Nephron (organoid): ENCODE measurements at regions not wholly inside any gene's neighbourhood (a gene's known extent, or its start where the extent isn't known, plus 50 kb on each side); places are given as distances from the start of the nearest gene placed in this dataset.

Experiments
- H3K27ac Mint-ChIP-seq, 3 experiments: 2 replicates each; pipeline ENCODE4 v1.8.0; 2020; ENCODE audit warnings: mixed read lengths in 3 of 3, mild to moderate bottlenecking in 2 of 3, moderate library complexity in 1 of 3
- H3K27me3 Mint-ChIP-seq: 2 replicates; pipeline ENCODE4 v1.8.0; 2021; ENCODE audit warnings: low read depth, mild to moderate bottlenecking, moderate library complexity, mixed read lengths
- H3K36me3 Mint-ChIP-seq: 2 replicates; pipeline ENCODE4 v1.8.0; 2020; ENCODE audit warnings: low read depth, mixed read lengths
- H3K4me1 Mint-ChIP-seq: 2 replicates; pipeline ENCODE4 v1.8.0; 2020; ENCODE audit warnings: mixed read lengths
- H3K4me3 Mint-ChIP-seq, 3 experiments: 2 replicates each; pipeline ENCODE4 v1.8.0; 2020; ENCODE audit warnings: mild to moderate bottlenecking in 3 of 3, mixed read lengths in 3 of 3, moderate library complexity in 2 of 3
- H3K9me3 Mint-ChIP-seq: 2 replicates; pipeline ENCODE4 v1.8.0; 2020; ENCODE audit warnings: mixed read lengths
- CTCF ChIP-seq, 3 experiments: fragments of 200-600 bp; sonication (generic); IDR thresholded peaks; one replicate each; pipeline ENCODE4 v1.5.0; 2021; ENCODE audit warnings: antibody characterized with exemption in 3 of 3; ENCODE audit not compliant: unreplicated experiment in 3 of 3

DNA sequence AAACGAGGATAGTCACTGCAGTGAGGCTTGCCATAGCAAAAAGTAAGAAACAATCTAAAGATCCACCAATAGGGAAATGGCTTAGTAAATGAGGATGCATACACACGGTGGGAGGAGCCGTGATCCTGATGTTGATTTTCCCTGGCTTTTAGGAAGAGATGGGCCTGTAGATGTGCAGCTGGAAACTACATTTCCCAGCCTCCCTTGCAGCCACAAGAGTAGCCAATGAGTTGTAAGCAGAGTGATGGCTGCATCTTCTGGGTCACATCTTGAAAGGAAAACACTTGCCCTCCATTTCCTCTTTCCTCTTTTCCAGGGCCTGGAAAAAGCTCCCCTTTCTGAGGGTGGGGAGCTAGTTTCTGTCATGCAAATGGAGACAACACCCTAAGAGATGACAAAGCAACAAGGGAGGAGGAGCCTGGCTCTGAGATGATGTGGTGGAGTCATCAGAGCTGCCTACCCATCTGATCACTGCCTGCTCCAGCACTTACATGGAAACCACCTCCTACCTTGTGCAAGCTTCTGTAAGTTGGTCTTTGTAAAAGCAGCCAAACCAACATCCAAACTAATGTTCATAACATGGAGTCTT lies 139.1 kb downstream of the TLE3 start:
- Mint-ChIP-seq H3K27me3 (peaks cover 42% of the 10 kb centered on the region), H3K4me1 (no peaks in the 10 kb centered on the region), H3K4me3 (no peak overlapping the region), H3K36me3 (no peaks in the 10 kb centered on the region), H3K27ac (no peak overlapping the region), H3K9me3 (no peaks in the 10 kb centered on the region)
- TF ChIP-seq CTCF (IDR thresholded peaks at IDR 0.05; ENCODE audit: unreplicated experiment in 3 of 3) = no peak

DNA sequence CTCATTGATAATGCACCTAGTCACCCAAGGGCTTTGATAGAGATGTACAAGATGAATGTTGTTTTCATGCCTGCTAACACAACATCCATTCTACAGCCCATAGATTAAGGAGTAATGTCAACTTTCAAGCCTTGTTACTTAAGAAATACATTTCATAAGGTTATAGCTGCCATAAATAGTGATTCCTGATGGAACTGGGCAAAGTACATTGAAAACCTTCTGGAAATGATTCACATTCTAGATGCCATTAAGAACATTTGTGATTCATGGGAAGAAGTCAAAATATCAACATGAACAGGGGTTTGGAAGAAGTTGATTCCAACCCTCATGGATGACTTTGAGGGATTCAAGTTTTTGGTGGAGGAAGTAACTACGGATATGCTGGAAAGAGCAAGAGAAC lies 135.2 kb downstream of the TLE3 start:
- no peaks in the 10 kb centered on the region for H3K9me3 Mint-ChIP-seq
- H3K27me3 Mint-ChIP-seq = peaks cover 33% of the 10 kb centered on the region
- no peak overlapping the region for H3K4me3 Mint-ChIP-seq
- H3K36me3 Mint-ChIP-seq = no peaks in the 10 kb centered on the region
- no peak overlapping the region for H3K27ac Mint-ChIP-seq
- TF ChIP-seq CTCF (IDR thresholded peaks at IDR 0.05; ENCODE audit: unreplicated experiment in 3 of 3) = no peak
- no peaks in the 10 kb centered on the region for H3K4me1 Mint-ChIP-seq

GRCh38 chr15:69963385-69963784 lies 134.3 kb downstream of the TLE3 start:
- H3K27me3 Mint-ChIP-seq = peaks cover 41% of the 10 kb centered on the region
- no peak for TF ChIP-seq CTCF (IDR thresholded peaks at IDR 0.05; ENCODE audit: unreplicated experiment in 3 of 3)
- no peaks in the 10 kb centered on the region for H3K4me1 Mint-ChIP-seq
- H3K4me3 Mint-ChIP-seq = no peak overlapping the region
- no peaks in the 10 kb centered on the region for H3K36me3 Mint-ChIP-seq
- H3K27ac Mint-ChIP-seq = no peak overlapping the region
- H3K9me3 Mint-ChIP-seq = no peaks in the 10 kb centered on the region

DNA sequence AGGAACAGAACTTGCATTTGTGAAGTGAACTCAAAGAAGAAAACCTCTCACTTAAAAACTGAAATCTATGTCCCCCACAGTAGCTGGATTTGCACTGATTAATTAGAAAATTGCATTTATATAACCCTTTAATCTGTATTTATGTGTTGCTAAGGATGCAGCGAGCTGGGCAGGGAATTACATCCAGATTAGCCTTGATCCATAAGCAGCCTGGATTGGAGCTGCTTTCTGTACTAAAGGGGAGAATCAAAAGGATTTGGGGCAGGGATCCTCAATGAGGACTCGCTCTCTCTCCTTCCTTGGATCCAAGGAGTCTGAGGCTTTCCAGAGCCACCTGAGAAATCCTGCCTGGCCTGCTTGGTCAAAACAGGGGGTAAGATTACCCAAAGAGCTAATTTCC lies 125.9 kb downstream of the TLE3 start:
- no peaks in the 10 kb centered on the region for H3K36me3 Mint-ChIP-seq
- no peaks in the 10 kb centered on the region for H3K4me1 Mint-ChIP-seq
- H3K4me3 Mint-ChIP-seq = no peak overlapping the region
- TF ChIP-seq CTCF (IDR thresholded peaks at IDR 0.05; ENCODE audit: unreplicated experiment in 3 of 3) = no peak
- H3K27me3 Mint-ChIP-seq = peaks cover 67% of the 10 kb centered on the region
- H3K27ac Mint-ChIP-seq = no peak overlapping the region
- H3K9me3 Mint-ChIP-seq = no peaks in the 10 kb centered on the region

GRCh38 chr15:69972436-69972835 lies 125.3 kb downstream of the TLE3 start:
- Mint-ChIP-seq H3K27ac (no peak overlapping the region), H3K27me3 (peaks cover 71% of the 10 kb centered on the region), H3K4me3 (no peak overlapping the region), H3K36me3 (no peaks in the 10 kb centered on the region), H3K4me1 (no peaks in the 10 kb centered on the region), H3K9me3 (no peaks in the 10 kb centered on the region)
- TF ChIP-seq CTCF (IDR thresholded peaks at IDR 0.05; ENCODE audit: unreplicated experiment in 3 of 3) = no peak

- no peak overlapping the region for H3K4me3 Mint-ChIP-seq
- no peaks in the 10 kb centered on the region for H3K36me3 Mint-ChIP-seq
- H3K4me1 Mint-ChIP-seq = no peaks in the 10 kb centered on the region
- no peaks in the 10 kb centered on the region for H3K9me3 Mint-ChIP-seq
- no peak overlapping the region for H3K27ac Mint-ChIP-seq
- TF ChIP-seq CTCF (IDR thresholded peaks at IDR 0.05; ENCODE audit: unreplicated experiment in 3 of 3) = no peak
- H3K27me3 Mint-ChIP-seq = peaks cover 70% of the 10 kb centered on the region
Measured at GRCh38 chr15:69973102-69973714, 124.5 kb downstream of the TLE3 start.
